NCI-H774 (cell line): ENCODE measurements at regions not wholly inside any gene's neighbourhood (a gene's known extent, or its start where the extent isn't known, plus 50 kb on each side); places are given as distances from the start of the nearest gene placed in this dataset.

Experiments used
- DNase-seq: peaks from one replicate; lab custom pipeline; 2025; lab: John Stamatoyannopoulos, UW

- DNase-seq = no peak
Measured at GRCh38 chr7:17485368-17485767, 186.9 kb downstream of the AHR start.

GRCh38 chr7:17485904-17486303 is 187.5 kb downstream of the AHR start:
- DNase-seq = no peak

GRCh38 chr7:17486835-17487234 is 188.4 kb downstream of the AHR start:
- no peak for DNase-seq

- no peak for DNase-seq
Measured at GRCh38 chr7:17487343-17487742, 188.9 kb downstream of the AHR start.

- peak; percentile 21 for DNase-seq
Measured at GRCh38 chr7:17488829-17489228, 190.4 kb downstream of the AHR start.

GRCh38 chr7:17489961-17490360 is 191.5 kb downstream of the AHR start:
- DNase-seq = no peak

- DNase-seq = no peak
Measured at GRCh38 chr7:17490825-17491224, 192.4 kb downstream of the AHR start.

- no peak for DNase-seq
Measured at GRCh38 chr7:17492437-17492836, 194.0 kb downstream of the AHR start.

GRCh38 chr7:17493446-17493845 is 195.0 kb downstream of the AHR start:
- no peak for DNase-seq

- DNase-seq = no peak
Measured at GRCh38 chr7:17495655-17496394, 197.4 kb downstream of the AHR start.

GRCh38 chr7:17497136-17497535 is 198.7 kb downstream of the AHR start:
- DNase-seq = no peak

- no peak for DNase-seq
Measured at GRCh38 chr7:17497549-17498167, 199.2 kb downstream of the AHR start.

GRCh38 chr7:17498230-17498629 is 199.8 kb downstream of the AHR start:
- DNase-seq = no peak

GRCh38 chr7:17500736-17501135 is 202.3 kb downstream of the AHR start:
- DNase-seq = no peak

GRCh38 chr7:17501441-17502212 is 203.2 kb downstream of the AHR start:
- DNase-seq = no peak

GRCh38 chr7:17502213-17503060 is 204.0 kb downstream of the AHR start:
- DNase-seq = no peak

GRCh38 chr7:17506095-17506494 is 207.6 kb downstream of the AHR start:
- no peak for DNase-seq

- DNase-seq = no peak
Measured at GRCh38 chr7:17506596-17506995, 208.1 kb downstream of the AHR start.

GRCh38 chr7:17507717-17508116 is 209.3 kb downstream of the AHR start:
- DNase-seq = no peak

GRCh38 chr7:17512181-17512675 is 213.8 kb downstream of the AHR start:
- peak; percentile 15 for DNase-seq

- no peak for DNase-seq
Measured at GRCh38 chr7:17516771-17517170, 218.3 kb downstream of the AHR start.

GRCh38 chr7:17520941-17521340 is 222.5 kb downstream of the AHR start:
- DNase-seq = no peak
